HepG2 (cell line): ENCODE measurements at regions not wholly inside any gene's neighbourhood (a gene's known extent, or its start where the extent isn't known, plus 50 kb on each side); places are given as distances from the start of the nearest gene placed in this dataset.

ENCODE experiments used
- ATAC-seq: fragments of 200-7000 bp; cut with Tn5 transposase; 3 replicates; pipeline ENCODE4 v1.9.1; 2020; ENCODE audit warnings: mild to moderate bottlenecking, moderate library complexity
- BruUV-seq: library from RNA; stranded (reverse); fragments of 400-500 nt; replicated peaks from 2 replicates; lab custom pipeline; 2021; lab: Mats Ljungman, UMichigan
- CTCF ChIA-PET: fragments of 300-600 bp; formaldehyde crosslinking; extraction: SDS; loops from one replicate; lab custom pipeline; 2021; ENCODE audit warnings: low total read pairs, inconsistent platforms, low intra/inter-chr PET ratio; lab: Yijun Ruan, JAX
- POLR2A ChIA-PET: fragments of 350-600 bp; sonication (Branson Sonifier 250); formaldehyde crosslinking; loops from one replicate; lab custom pipeline; 2020; ENCODE audit warnings: antibody characterized with exemption, inconsistent platforms; lab: Yijun Ruan, JAX
- DNase-seq: peaks from one replicate; pipeline ENCODE4 v3.0.0-alpha.2; 2015; ENCODE audit warnings: low spot score
- FAIRE-seq: peaks from 3 replicates; lab custom pipeline; 2011; peaks lifted over from hg19 to GRCh38; lab: Jason Lieb, UNC
- H2AFZ ChIP-seq: one replicate; pipeline ENCODE4 v1.6.1; 2011; ENCODE audit warnings: low read length, inconsistent platforms
- H3K27ac ChIP-seq: fragments of 300-600 bp; 3 replicates; pipeline ENCODE4 v1.8.0; 2011; ENCODE audit warnings: mixed run types, mild to moderate bottlenecking, mixed read lengths, low read length, inconsistent platforms; ENCODE audit not compliant: insufficient read depth; ENCODE audit errors: extremely low read length
- H3K27me3 ChIP-seq, 2 experiments: fragments of 200-600 bp in 1 of 2; 2 replicates in 1 of 2; 3 replicates in 1 of 2; pipeline versions ENCODE4 v1.6.0 to v1.8.0; 2011; ENCODE audit warnings: low read length in 2 of 2, mild to moderate bottlenecking in 2 of 2, moderate library complexity in 2 of 2, inconsistent platforms in 1 of 2; ENCODE audit not compliant: insufficient read depth in 2 of 2, control insufficient read depth in 1 of 2
- H3K36me3 ChIP-seq, 2 experiments: fragments of 200-600 bp in 1 of 2; replicated peaks in 1 of 2; 2 replicates in 1 of 2; 3 replicates in 1 of 2; pipeline versions ENCODE4 v1.5.1 to v1.8.0; 2011; ENCODE audit warnings: low read length in 2 of 2, inconsistent platforms in 1 of 2; ENCODE audit not compliant: insufficient read depth in 2 of 2, control insufficient read depth in 1 of 2
- H3K4me1 ChIP-seq: 2 replicates; pipeline ENCODE4 v1.5.1; 2012; ENCODE audit warnings: low read length, inconsistent platforms; ENCODE audit not compliant: insufficient read depth
- H3K4me2 ChIP-seq: 2 replicates; pipeline ENCODE4 v1.6.0; 2011; ENCODE audit warnings: low read depth, low read length, inconsistent platforms
- H3K4me3 ChIP-seq, 3 experiments: fragments of 200-600 bp in 1 of 3; sonication (generic), shearing (Covaris generic) in 1 of 3; replicated peaks in 1 of 3; 2 replicates each; pipeline ENCODE4 v1.5.1; 2011 to 2016; ENCODE audit warnings: low read length in 3 of 3, inconsistent platforms in 2 of 3, low read depth in 2 of 3, mild to moderate bottlenecking in 2 of 3, control low read depth in 1 of 3, mixed read lengths in 1 of 3; ENCODE audit not compliant: insufficient read depth in 1 of 3
- H3K79me2 ChIP-seq: one replicate; pipeline ENCODE4 v1.6.1; 2011; ENCODE audit warnings: low read length, inconsistent platforms; ENCODE audit not compliant: insufficient read depth
- H3K9ac ChIP-seq: 2 replicates; pipeline ENCODE4 v1.6.0; 2011; ENCODE audit warnings: mild to moderate bottlenecking, low read depth, low read length, inconsistent platforms; ENCODE audit not compliant: insufficient read depth
- H3K9me3 ChIP-seq: 2 replicates; pipeline ENCODE4 v1.5.1; 2012; ENCODE audit warnings: mild to moderate bottlenecking, low read length
- H4K20me1 ChIP-seq: 2 replicates; pipeline ENCODE4 v1.6.0; 2011; ENCODE audit warnings: inconsistent platforms, mild to moderate bottlenecking, low read length, moderate library complexity; ENCODE audit not compliant: insufficient read depth
- BCL3 ChIP-seq: sonication (generic); formaldehyde crosslinking; IDR thresholded peaks from 2 replicates; pipeline ENCODE4 v1.5.1; 2020; ENCODE audit warnings: mild to moderate bottlenecking, missing genetic modification reagents, moderate library complexity
- BORCS8-MEF2B ChIP-seq: sonication (generic); formaldehyde crosslinking; IDR thresholded peaks from 2 replicates; pipeline ENCODE4 v1.8.0; 2022; ENCODE audit warnings: mild to moderate bottlenecking, missing genetic modification reagents
- FOXJ3 ChIP-seq: sonication (generic); formaldehyde crosslinking; IDR thresholded peaks from 2 replicates; pipeline ENCODE4 v1.4.0; 2020; ENCODE audit warnings: missing genetic modification reagents, mild to moderate bottlenecking, borderline replicate concordance
- HNF4A ChIP-seq: sonication (generic); formaldehyde crosslinking; IDR thresholded peaks from 2 replicates; pipeline ENCODE4 v1.4.0; 2020; ENCODE audit warnings: missing genetic modification reagents
- MLLT10 ChIP-seq: sonication (generic); formaldehyde crosslinking; IDR thresholded peaks from 2 replicates; pipeline ENCODE4 v1.4.0; 2020; ENCODE audit warnings: missing genetic modification reagents
- NR3C1 ChIP-seq: sonication (generic); formaldehyde crosslinking; IDR thresholded peaks from 2 replicates; pipeline ENCODE4 v1.4.0; 2020; ENCODE audit warnings: missing genetic modification reagents
- RCOR2 ChIP-seq: IDR thresholded peaks from 2 replicates; pipeline ENCODE4 v1.6.1; 2016; ENCODE audit warnings: missing biosample characterization, missing genetic modification reagents
- RFXAP ChIP-seq: sonication (generic); formaldehyde crosslinking; IDR thresholded peaks from 2 replicates; pipeline ENCODE4 v1.4.0; 2020; ENCODE audit warnings: missing genetic modification reagents, borderline replicate concordance
- SOX13 ChIP-seq, 3 experiments: fragments of 450-650 bp in 1 of 3; sonication (generic) in 1 of 3; formaldehyde crosslinking in 1 of 3; IDR thresholded peaks in 2 of 3; conservative IDR thresholded peaks in 1 of 3; 2 replicates each; pipeline versions ENCODE4 v1.5.0 to v1.6.1; 2016 to 2020; ENCODE audit warnings: antibody characterized with exemption in 1 of 3, mild to moderate bottlenecking in 1 of 3, missing compliant biosample characterization in 1 of 3, missing genetic modification reagents in 1 of 3, moderate library complexity in 1 of 3
- SOX6 ChIP-seq, 2 experiments: fragments of 450-650 bp in 1 of 2; sonication (generic) in 1 of 2; formaldehyde crosslinking in 1 of 2; IDR thresholded peaks; 2 replicates each; pipeline versions ENCODE4 v1.4.0 to v1.6.1; 2017 to 2020; ENCODE audit warnings: antibody characterized with exemption in 1 of 2, mild to moderate bottlenecking in 1 of 2, missing genetic modification reagents in 1 of 2
- ZBED4 ChIP-seq: sonication (generic); formaldehyde crosslinking; IDR thresholded peaks from 2 replicates; pipeline ENCODE4 v1.4.0; 2020; ENCODE audit warnings: missing genetic modification reagents, borderline replicate concordance
- ZKSCAN5 ChIP-seq: sonication (generic); formaldehyde crosslinking; IDR thresholded peaks from 2 replicates; pipeline ENCODE4 v1.5.1; 2020; ENCODE audit warnings: mild to moderate bottlenecking, missing genetic modification reagents
- ZMYM4 ChIP-seq: sonication (generic); formaldehyde crosslinking; IDR thresholded peaks from 2 replicates; pipeline ENCODE4 v1.8.1; 2023; ENCODE audit warnings: mild to moderate bottlenecking, missing genetic modification reagents
- ZNF816 ChIP-seq: sonication (generic); formaldehyde crosslinking; IDR thresholded peaks from 2 replicates; pipeline ENCODE4 v1.8.0; 2022; ENCODE audit warnings: missing genetic modification reagents, mild to moderate bottlenecking, borderline replicate concordance
- WGBS: methylation state at CpG from one replicate; pipeline ENCODE4 v1.1.6; 2017; ENCODE audit warnings: low lambda C conversion rate; 5-methylcytosine and 5-hydroxymethylcytosine counted together
- in situ Hi-C: cut with HindIII; loops from 2 replicates; pipeline ENCODE4 v1.10.0; 2017; ENCODE audit warnings: low pct_unique_long_range_greater_than_20kb; ENCODE audit not compliant: extremely low pct_ligation_motif_present
- intact Hi-C: fragments of 100-400 bp; cut with micrococcal nuclease; formaldehyde crosslinking; loops from one replicate; pipeline ENCODE4 v1.10.0; 2022; ENCODE audit not compliant: unreplicated experiment

GRCh38 chr2:138219961-138220360, 255.7 kb downstream of the HNMT start:
- no peak overlapping the region for H3K9ac ChIP-seq
- H3K4me1 ChIP-seq, result peaks cover 28% of the 10 kb centered on the region
- ATAC-seq, result peak; percentile 54
- H4K20me1 ChIP-seq, result no peaks in the 10 kb centered on the region
- H3K9me3 ChIP-seq, result no peaks in the 10 kb centered on the region
- BruUV-seq, result no TSS peak
- H3K27ac ChIP-seq, result no peak overlapping the region
- no peaks in the 10 kb centered on the region for H3K27me3 ChIP-seq
- in situ Hi-C loops, result no loop called here
- H3K79me2 ChIP-seq, result no peaks in the 10 kb centered on the region
- WGBS, result 66% methylated on average over 5 of the region's 5 CpGs
- no peaks in the 10 kb centered on the region for H3K36me3 ChIP-seq
- ChIA-PET POLR2A (no interaction called here), CTCF (no interaction called here)
- DNase-seq, result peak; percentile 15
- no peak overlapping the region for H2AFZ ChIP-seq
- TF ChIP-seq MLLT10 (CRISPR knock-in tag) (no peak), SOX6 (IDR thresholded peaks at IDR 0.05) (no peak), SOX6 (CRISPR knock-in tag; IDR thresholded peaks at IDR 0.05) (0 out of 2 replicates have a peak, but pooled peaks have one; percentile 18), ZMYM4 (peak; percentile 21; the same call in 1 of the 2 replicates), SOX13 (IDR thresholded peaks at IDR 0.05) (no peak), SOX13 (CRISPR knock-in tag; conservative IDR thresholded peaks at IDR 0.05 in 1 of 2, IDR thresholded peaks at IDR 0.05 in 1 of 2) (peak in 1 of 2 experiments; percentile 15; a peak in 1 of 4 replicates)
- no peak for FAIRE-seq
- no peak overlapping the region for H3K4me3 ChIP-seq
- intact Hi-C loops, result loop anchor here (2.0 kb wide), 1 partner anchor 29 kb away; no protein-coding TSS in a partner anchor
- no peak overlapping the region for H3K4me2 ChIP-seq

GRCh38 chr2:138221358-138221757, 257.1 kb downstream of the HNMT start:
- in situ Hi-C loops, result no loop called here
- H3K4me1 ChIP-seq, result peaks cover 28% of the 10 kb centered on the region
- H3K79me2 ChIP-seq, result no peaks in the 10 kb centered on the region
- CTCF ChIA-PET, result no interaction called here
- intact Hi-C loops, result loop anchor here (2.0 kb wide), 1 partner anchor 31 kb away; no protein-coding TSS in a partner anchor
- WGBS, result 34% methylated on average over 4 of the region's 4 CpGs
- H4K20me1 ChIP-seq, result no peaks in the 10 kb centered on the region
- H2AFZ ChIP-seq, result no peak overlapping the region
- no peak overlapping the region for H3K9ac ChIP-seq
- no peak for FAIRE-seq
- no peak overlapping the region for H3K4me3 ChIP-seq
- no peaks in the 10 kb centered on the region for H3K9me3 ChIP-seq
- DNase-seq, result peak; percentile 45
- H3K27ac ChIP-seq, result no peak overlapping the region
- no peaks in the 10 kb centered on the region for H3K27me3 ChIP-seq
- H3K36me3 ChIP-seq, result no peaks in the 10 kb centered on the region
- peak; percentile 69 for ATAC-seq
- POLR2A ChIA-PET, result interaction anchor here (1.0 kb wide), 1 partner anchor 54 kb away, joined by 3 read pairs; no protein-coding TSS in a partner anchor
- no peak overlapping the region for H3K4me2 ChIP-seq
- no TSS peak for BruUV-seq
- TF ChIP-seq BCL3 (CRISPR knock-in tag) (no peak), ZNF816 (CRISPR knock-in tag) (no peak), HNF4A (peak; percentile 87), RFXAP (CRISPR knock-in tag) (no peak), ZBED4 (CRISPR knock-in tag) (no peak), RCOR2 (CRISPR knock-in tag) (no peak), NR3C1 (no peak), FOXJ3 (CRISPR knock-in tag) (peak; percentile 47; the same call in 1 of the 2 replicates), BORCS8-MEF2B (CRISPR knock-in tag) (no peak), ZKSCAN5 (CRISPR knock-in tag) (no peak)
